ENCODE measurements at regions not wholly inside any gene's neighbourhood (a gene's known extent, or its start where the extent isn't known, plus 50 kb on each side); places are given as distances from the start of the nearest gene placed in this dataset.
"Not testable (repeated sequence)": the region's sequence is repeated elsewhere in the genome, so short reads cannot be mapped to it uniquely, and the experiment has no call there.

DNA sequence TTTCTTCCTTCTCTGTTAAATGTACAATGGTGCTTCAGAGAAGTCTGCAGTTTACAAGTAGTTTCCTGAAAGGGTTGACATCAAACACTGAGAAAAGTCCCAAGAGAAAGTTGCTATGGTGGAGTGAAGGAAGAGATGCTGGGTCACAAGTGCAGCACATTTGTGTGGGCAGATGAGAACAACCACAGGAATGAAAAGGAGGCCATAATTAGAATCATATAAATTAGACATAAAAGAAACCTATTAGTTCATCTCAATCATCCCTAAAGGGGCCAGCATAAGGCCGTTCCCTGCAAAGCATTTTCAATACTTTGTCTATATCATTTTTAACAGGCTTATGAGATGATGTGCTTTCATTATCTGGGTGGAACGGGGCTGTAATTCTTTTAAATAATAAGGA, 359.2 kb downstream of the IRS2 start:
- no peak for DNase-seq

DNA sequence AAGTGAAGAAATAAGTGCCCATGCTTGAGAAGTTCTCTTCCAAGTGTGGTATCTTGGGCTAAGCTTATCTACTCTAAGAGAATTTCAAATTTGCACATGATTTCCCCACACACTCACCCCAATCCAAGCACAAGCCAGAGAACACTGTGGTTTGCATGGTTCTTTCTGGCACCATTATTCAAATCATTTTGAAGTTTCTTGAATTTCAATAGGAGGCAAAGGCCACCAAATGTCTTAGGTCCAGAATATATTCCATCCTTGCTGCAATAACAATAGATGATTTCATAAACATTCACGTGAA, 359.7 kb downstream of the IRS2 start:
- no peak for DNase-seq

DNA sequence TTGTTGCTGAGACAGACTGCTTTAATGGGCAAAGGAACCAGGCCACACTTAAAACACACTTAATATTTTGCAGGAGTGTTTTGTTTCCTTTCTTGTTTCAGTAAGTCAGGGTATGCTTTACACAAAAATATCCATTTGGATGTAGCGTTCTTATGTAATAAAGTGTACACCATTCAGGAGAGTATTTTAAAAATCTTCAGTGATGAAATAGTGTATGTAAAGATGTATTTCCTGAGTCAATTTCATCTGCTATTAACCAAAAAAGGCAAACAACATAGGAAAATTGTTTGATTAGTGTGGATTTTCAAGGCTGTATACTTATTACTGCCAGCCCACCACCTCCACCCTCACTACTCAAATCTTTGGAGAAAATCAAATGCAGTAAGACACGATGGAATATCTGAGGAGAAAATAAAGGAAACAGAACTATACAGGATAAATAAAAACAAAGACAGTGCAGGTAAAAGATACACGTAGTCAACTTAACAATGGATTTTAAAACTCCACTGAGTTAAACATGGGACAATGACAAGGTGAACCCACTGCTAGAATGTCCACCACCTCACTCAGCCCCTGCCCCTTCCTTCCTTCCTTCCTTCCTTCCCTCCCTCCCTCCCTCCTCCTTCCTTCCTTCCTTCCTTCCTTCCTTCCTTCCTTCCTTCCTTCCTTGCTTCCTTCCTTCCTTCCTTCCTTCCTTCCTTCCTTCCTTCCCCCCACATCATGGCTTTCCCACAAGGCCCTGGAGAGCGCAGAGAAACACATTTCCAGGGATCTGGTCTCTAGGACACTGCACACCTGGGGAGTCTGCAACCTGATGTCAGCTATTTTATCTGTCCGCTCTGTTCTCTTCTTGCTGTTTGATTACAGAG, 360.3 kb downstream of the IRS2 start:
- no peak for DNase-seq

DNA sequence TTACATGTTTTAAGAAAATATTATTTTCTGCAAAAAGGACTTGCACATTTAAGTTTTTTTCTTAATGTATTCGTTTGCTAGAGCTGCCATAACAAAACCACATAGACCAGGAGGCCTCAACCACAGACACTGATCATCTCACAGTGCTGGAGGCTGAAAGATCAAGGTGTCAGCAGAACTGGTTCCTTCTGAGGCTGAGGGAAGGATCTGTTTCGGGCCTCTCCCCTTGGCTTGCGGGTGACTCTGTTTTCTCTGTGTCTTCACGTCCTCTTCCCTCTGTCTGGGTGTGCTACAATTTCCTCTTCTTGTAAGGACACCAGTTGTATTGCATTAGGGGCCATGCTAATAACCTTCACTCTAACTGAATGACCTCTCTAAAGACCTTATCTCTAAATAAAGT, 364.2 kb downstream of the IRS2 start:
- DNase-seq, result no peak

DNA sequence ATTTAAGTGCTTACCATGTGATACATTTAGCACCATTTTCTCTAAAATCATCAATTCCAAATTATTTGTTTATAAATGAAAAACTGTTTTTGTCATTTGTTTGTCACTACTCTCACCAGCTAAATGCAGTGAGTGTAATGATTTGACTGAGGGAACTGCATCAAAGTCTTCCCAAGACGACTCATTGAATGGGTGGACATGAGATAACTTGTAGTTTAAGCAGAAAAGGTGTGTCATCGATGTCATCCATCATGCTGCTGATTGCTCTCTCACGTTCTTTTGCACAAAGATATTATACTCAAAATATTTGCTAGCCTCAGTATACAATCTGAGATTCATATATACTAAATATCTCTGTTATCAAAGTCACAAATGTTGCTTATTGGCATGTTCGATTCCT, 366.5 kb downstream of the IRS2 start:
- no peak for DNase-seq

DNA sequence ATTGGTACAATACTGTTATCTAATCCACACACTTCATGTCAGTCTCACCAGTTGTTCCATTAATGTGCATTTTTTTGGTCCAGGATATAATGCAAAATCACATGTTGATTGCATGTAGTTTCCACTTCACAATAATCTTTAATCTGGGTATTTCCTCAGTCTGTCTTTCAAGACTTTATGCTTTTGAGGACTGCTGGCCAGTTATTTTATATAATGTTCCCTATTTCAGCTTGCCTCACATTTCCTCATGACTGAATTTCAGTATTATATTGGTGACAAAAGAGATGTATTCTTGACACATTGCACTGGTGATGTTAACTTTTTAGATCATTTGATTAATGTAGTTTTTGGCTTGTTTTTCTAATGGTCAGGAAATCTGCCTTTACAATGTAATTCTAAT, 368.3 kb downstream of the IRS2 start:
- no peak for DNase-seq

DNA sequence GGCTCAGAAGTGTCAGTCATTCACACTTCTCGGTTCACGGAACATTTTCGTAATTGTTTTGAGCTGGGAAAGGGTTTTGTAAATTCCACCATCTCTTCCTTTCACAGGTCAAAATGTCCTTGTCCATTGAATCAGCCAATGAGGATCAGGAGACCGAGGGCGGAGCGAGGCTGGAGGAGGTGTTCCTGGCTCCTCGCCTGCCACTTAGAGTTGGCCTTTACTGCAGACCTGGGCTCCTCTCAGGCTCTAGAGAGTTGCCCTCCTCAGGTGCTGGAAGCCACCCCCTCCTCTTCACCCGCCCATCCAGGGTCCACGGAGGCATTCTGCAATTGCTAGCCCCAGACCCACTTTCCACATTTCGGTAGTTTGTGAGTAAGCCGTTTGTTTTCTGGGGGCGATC, 370.4 kb downstream of the IRS2 start:
- DNase-seq, result no peak

DNA sequence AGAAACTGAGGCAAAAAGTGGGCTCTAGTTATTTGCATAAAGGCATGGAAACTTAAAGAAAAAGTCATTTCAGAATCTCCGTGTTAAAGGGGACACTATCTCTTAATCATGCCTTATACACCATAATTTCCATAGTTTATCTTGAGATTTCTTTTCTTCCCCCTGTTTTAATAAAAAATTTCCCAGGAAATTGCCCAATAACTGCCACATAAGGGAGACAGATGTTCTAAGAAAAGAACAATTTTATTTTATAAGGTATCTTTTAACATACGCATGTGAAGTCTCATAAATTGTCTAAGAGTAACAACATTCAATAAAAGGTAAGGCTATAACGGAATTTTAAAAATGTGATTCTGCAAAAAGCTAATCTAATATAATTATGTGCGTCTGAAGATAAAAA, 371.3 kb downstream of the IRS2 start:
- no peak for DNase-seq

DNA sequence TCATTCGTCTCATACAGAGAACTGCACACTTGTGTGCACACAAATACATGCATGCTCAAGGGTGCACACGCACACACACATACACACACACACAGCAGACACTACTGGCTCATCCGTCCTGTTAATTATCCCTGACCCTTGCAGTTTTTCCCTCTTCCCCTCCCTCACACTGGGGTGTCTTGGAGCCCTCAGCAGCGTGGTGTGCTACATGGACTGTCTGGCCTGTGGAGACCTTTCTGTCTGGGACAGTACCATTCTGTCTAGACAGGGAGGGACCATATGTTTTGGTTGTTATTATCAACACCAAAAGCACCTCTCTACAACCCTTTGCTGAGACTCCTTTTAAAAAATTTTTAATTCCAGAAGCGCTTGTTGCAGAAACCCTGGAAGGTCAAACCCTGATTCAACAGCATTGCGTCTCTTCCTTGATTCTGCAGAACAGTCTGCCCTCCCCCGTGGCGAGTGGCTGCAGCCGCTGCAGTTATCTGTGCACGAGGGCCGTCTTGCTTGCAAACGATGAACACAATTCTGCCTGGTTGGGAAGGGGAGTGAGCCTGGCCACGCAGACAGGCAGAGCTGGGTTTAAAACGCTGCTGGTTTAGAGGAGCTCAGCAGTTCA, 374.0 kb downstream of the IRS2 start:
- no peak for DNase-seq

DNA sequence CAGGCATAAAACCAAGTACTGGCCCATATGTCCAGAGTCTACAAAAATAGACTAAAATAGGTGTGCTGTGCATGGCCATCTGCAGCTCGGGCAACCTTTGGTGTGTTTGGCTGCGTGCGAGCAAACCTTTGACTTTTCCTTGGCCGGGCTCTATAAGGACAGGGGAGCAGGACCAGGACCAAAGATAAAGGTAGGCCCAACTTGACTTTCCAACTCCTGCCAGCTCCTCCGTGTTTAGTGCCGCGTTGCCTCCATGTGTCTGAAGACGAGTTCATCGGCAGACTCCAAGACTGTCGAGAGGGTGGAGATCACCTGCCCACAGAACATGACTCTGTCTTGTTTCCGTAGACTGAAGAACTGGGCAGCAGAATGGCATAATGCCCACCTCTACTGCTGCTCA, 375.5 kb downstream of the IRS2 start:
- DNase-seq, result no peak

DNA sequence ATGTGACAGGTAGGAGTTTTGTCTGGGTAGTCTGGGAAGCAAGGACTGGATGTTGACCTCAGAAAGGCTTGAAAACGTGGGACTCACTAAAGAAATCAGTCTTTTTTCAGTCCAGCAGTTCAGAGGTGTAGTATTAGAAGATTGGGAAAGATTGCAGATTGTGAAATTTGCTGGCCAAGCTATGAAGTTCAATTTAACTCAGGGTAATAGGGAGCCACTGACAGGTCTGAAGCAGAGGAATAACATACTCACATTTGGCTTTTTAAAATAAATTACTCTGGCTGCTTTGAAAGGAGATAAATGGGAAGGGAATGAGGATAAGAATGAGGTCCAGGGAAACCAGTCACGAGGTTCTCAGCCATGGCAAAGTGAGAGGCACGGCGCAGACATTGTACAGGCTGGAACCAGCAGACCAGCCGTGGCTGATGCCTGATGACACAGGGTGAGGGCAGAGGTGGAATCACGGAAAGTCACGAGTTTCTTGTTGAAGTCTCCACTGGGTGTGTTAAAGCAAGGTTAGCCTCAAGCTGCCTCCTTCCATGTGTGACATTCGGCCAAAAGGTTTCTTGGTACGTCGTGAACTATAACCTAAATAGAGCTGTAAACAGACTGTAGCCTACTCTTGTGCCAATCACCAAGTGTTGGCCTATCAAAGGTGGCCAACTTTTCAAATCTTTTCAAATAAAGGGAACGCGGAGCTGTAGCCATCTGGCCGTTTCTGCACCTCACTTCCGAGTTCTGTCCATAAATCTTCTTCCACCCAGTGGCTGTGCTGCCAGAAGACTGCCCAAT, 377.6 kb downstream of the IRS2 start:
- DNase-seq, result no peak

DNA sequence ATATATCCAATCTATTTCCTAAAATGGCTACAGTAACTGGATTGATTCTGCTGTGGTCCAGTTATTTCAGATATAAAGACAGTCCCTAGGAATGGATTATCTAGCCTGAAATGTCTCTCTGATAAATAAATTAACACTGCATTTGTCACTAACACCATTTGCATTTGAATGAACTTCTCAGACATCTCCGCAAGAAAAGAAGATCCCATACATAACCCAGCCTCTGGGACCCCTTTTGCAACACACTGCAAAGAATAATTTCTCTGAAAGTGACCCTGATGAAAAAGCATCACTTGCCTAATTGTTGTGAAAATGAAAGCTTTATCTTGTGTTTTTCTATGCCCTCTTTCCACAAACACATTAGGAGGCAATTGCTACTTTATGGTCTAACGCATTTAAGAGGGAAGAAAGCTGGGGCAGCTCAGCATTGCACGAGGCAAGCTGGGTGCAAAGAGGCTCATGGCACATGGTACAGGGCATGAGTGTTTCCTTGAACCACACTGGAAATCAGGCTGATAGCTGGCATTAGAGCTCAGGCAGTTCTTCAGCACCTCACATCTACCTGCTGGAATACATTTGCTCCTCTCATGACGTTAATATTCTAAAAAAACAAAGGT, 379.9 kb downstream of the IRS2 start:
- no peak for DNase-seq

DNA sequence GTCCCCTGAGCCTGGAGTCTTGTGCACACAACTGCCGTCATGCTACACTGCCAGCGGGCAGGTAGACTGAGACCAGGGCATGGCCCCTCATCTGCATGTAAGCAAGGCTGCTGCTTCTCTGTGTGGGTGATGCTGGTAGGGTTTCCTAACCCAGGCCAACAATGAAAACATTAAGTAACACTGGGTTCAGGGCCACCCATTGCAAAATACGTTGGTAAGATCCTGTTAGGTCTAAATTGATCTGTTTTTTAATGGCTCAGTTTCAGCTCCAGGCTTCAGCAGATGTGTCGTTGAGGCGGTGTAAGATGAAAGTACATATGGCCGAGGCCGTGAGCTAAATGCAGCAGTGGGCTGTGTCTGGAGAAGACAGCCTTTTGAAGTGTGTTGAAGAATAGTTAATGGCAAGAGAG, 383.4 kb downstream of the IRS2 start:
- DNase-seq, result no peak

DNA sequence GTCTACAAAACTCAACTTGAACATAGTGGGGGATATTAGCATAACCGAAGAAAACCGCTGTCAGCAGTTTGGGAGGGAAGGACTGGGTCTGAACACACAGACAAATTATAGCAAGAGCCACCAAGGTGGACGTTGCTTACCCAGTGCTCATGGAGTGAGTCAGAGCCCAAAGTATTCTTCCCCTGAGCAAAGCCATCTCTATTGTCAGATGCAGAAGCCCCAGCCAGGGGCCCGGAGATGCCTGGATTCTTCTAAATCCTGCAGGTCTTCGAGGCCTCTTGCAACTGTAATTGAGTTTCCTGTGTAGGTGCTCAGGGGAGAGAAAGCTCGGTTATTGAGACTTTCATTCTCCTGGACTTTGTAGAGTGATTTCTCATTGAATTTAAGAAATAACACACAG, 384.5 kb downstream of the IRS2 start:
- DNase-seq, result no peak

DNA sequence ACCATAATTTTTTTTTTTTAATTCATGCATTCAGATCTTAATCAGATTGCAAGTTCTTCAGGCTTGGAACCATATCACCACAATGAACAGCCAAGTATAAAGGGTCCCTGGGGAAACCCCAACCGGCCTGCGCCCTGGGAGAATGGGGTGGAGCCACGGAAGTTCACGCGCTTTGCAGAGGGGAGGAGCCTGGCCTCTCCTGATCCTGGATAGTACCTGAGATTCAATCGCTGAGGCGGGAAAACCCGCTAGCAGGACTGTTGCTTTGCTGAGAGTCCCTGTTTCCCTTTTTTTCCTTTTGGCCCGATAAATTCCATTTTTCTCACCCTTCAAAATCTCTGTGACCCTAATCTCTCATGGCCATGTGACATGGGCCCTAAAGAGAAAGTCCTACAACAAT, 385.1 kb downstream of the IRS2 start:
- DNase-seq, result no peak

DNA sequence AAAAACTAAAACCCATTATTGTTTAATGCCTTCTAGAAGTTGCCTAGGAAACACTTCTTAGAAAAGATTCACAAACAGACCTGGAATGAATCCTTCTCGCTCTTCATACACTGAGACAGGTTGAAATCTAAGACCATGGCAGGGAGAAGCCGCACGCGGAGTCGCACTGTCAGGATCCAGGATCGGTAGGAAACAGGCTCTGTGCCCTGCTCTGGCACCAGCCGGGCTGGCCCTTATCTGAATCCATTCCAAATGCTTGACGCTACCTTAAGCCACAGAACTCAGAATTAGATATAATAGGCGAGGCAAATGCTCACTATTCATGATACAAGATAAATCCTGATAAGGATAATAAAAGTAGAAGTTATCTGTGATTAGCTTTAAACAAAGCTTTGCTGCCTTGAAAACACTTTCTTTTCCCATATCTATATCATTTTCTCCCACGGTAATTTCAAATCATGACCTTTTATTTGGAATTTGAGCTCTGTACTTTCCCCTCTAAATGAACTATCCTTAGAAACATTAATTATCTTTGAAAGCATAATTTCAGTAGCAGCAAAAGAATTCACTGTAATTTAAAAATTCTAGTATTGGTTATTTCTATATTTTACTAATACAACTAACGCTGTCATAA, 385.6 kb downstream of the IRS2 start:
- no peak for DNase-seq

DNA sequence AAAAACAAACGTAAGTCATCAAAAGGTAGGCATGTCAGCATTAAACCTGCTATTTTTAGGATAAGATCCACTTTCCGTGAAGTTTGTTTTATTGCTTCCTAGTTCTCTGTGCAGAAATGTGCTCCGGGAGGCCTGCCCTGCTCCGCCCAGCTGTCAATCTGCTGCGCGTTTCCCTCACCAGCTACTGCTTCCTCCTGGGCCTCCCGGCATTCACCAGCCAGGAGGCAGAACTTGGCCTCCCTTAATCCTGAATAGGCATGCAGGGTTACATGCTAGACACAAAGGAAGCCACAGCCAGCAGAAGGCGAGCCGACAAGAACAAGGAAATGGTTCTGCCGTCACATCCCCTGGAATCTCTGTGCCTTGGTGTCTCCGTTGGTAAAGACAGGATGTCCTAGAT, 386.2 kb downstream of the IRS2 start:
- DNase-seq, result no peak

DNA sequence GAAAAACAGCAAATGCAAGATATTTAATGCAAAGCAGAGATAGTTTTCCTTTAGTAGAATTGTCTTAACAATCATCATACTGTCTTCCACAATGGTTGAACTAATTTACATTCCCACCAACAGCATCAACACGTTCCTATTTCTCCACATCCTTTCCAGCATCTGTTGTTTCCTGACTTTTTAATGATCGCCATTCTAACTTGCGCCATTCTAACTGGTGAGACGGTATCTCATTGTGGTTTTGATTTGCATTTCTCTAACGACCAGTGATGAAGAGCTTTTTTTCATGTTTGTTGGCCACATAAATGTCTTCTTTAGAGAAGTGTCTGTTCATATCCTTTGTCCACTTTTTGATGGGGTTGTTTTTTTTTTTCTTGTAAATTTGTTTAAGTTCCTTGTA, 388.3 kb downstream of the IRS2 start:
- DNase-seq, result not testable (repeated sequence)

DNA sequence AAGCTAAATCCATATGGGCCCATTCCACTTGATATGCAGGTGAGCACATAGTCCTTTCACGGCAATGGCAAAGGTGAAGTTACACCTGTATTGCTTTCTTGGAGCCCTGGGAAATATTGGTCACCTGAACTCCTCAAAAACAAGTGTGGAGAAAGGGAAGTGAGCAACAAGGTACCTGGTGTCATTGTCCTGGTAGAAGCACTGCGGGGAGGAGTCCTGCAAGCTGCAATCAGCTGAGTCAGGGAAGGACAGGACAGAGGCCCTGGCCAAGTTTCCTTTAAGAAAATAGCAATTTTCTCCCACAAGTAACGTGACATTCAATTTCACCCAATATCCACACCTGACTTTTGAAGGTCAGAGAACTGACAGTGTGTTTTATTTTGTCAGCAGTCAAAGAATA, 389.1 kb downstream of the IRS2 start:
- DNase-seq, result no peak

DNA sequence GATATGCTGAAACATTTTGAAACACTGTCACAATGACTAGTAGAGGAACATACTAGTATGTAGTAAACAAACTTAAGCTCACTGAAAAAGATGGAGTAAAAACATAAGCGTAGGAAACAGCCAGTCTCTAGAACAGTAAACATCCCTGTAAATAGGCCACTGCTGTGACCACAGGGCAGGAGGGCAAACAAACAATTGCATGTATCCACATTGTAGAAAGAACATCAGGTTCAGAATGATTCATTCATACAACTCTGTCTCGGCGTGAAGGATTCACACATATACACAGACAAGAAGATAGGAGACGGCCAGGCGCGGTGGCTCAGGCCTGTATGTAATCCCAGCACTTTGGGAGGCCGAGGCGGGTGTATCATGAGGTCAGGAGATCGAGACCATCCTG, 390.1 kb downstream of the IRS2 start:
- no peak for DNase-seq

DNA sequence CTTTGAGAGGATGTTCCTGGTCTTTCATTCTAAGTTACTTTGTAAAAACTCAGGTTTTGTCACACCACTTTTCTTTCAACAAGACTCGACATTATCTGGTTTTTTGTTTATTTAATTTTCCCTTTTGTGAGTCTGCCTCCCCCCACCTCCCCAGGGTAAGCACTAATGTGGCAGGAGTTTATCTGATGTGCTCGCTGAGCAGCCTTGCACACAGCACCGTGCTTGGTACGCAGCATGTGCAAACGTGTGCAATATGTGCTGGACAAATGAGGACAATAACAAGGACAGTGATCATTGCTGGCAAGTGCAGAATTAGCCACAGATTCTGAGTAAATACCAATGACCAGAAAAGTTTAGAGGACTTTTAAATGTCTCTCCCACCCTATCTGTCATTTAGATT, 391.4 kb downstream of the IRS2 start:
- no peak for DNase-seq

DNA sequence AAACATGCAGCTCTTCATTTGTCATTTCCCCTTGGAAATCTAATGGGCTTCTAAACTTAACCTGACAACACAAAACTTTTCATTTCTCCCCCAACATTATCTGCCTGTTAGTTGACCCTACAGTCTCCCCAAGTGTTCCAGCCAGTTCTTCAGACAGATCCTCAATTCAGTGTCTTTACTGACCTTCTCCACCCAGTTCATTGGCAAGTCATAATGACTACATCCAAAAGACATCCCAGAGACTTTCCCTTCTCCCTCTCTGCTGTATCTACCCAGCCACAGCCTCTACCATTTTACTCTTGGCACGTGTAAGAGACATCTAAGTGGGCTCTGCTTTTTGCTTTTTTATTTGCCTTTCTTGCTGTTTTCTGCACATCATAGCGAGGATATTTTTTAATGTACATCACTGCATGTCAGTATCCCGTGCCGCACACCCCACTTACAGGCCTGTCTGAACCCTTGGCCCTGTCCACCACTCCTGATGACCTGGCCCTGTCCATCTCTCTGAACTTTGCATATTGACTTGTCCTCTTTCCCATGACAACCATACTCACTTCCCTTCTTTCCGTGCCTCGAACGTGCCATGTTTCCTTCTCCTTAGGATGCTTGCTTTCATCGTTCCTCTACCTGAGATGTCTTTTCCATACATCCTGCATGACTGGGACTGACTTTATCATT, 391.9 kb downstream of the IRS2 start:
- DNase-seq, result no peak

DNA sequence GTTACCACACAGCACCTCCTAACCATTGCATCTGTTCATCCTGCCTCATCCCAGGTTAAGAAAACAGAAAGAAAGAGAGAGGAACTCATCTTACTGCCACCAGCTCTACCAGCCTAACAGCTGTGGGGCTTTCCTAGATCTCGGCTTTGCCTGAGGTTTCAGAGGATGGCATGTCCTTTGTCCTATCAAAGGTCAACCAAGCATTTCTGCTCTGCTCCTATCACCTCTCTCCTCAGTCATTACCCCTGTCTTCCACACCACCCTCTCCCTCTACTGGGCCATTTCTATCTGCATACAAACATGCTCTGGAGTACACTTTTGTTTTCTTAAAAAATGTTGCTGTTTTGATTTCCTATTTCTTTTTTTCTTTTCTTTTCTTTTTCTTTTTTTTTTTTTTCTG, 393.3 kb downstream of the IRS2 start:
- DNase-seq, result no peak
